NOMO-1 (cell line): ENCODE measurements at regions not wholly inside any gene's neighbourhood (a gene's known extent, or its start where the extent isn't known, plus 50 kb on each side); places are given as distances from the start of the nearest gene placed in this dataset.

Experiments
- DNase-seq, 2 experiments: peaks; one replicate each; lab custom pipeline; 2025; ENCODE audit not compliant: unreplicated experiment in 2 of 2; lab: John Stamatoyannopoulos, UW

GRCh38 chr10:36157486-36157885 is 515.4 kb upstream of the FZD8 start:
- DNase-seq: no peak

- no peak for DNase-seq
Measured at GRCh38 chr10:36148207-36148606, 506.1 kb upstream of the FZD8 start.

- no peak for DNase-seq
Measured at GRCh38 chr10:36147529-36147928, 505.4 kb upstream of the FZD8 start.

GRCh38 chr10:36141856-36142560 is 499.9 kb upstream of the FZD8 start:
- no peak for DNase-seq

- no peak for DNase-seq
Measured at GRCh38 chr10:36129051-36129450, 487.0 kb upstream of the FZD8 start.

GRCh38 chr10:36126076-36126475 is 484.0 kb upstream of the FZD8 start:
- DNase-seq: no peak

- no peak for DNase-seq
Measured at GRCh38 chr10:36119455-36119854, 477.4 kb upstream of the FZD8 start.

GRCh38 chr10:36118314-36118713 is 476.2 kb upstream of the FZD8 start:
- no peak for DNase-seq

- no peak for DNase-seq
Measured at GRCh38 chr10:36117890-36118289, 475.8 kb upstream of the FZD8 start.

- no peak for DNase-seq
Measured at GRCh38 chr10:36117231-36117630, 475.1 kb upstream of the FZD8 start.

GRCh38 chr10:36116731-36117130 is 474.6 kb upstream of the FZD8 start:
- DNase-seq: no peak

- no peak for DNase-seq
Measured at GRCh38 chr10:36116040-36116439, 473.9 kb upstream of the FZD8 start.

- DNase-seq: no peak
Measured at GRCh38 chr10:36115364-36115763, 473.3 kb upstream of the FZD8 start.

- no peak for DNase-seq
Measured at GRCh38 chr10:36114913-36115312, 472.8 kb upstream of the FZD8 start.

- DNase-seq: no peak
Measured at GRCh38 chr10:36114141-36114540, 472.0 kb upstream of the FZD8 start.

- no peak for DNase-seq
Measured at GRCh38 chr10:36111676-36112075, 469.6 kb upstream of the FZD8 start.

GRCh38 chr10:36110097-36110496 is 468.0 kb upstream of the FZD8 start:
- DNase-seq: no peak

- DNase-seq: no peak
Measured at GRCh38 chr10:36109399-36110023, 467.4 kb upstream of the FZD8 start.

- DNase-seq: no peak
Measured at GRCh38 chr10:36097696-36098095, 455.6 kb upstream of the FZD8 start.

GRCh38 chr10:36096576-36096975 is 454.5 kb upstream of the FZD8 start:
- no peak for DNase-seq

- DNase-seq: no peak
Measured at GRCh38 chr10:36094096-36094495, 452.0 kb upstream of the FZD8 start.

GRCh38 chr10:36092116-36092515 is 450.0 kb upstream of the FZD8 start:
- no peak for DNase-seq

GRCh38 chr10:36091007-36091406 is 448.9 kb upstream of the FZD8 start:
- DNase-seq: no peak
